ENCODE measurements at regions not wholly inside any gene's neighbourhood (a gene's known extent, or its start where the extent isn't known, plus 50 kb on each side); places are given as distances from the start of the nearest gene placed in this dataset.

GRCh38 chr20:41960166-41960565 lies 342.0 kb upstream of the CHD6 start (continued):
- TF ChIP-seq ZBTB20 (CRISPR knock-in tag; IDR thresholded peaks at IDR 0.05; ENCODE audit: borderline replicate concordance, low read depth) = no peak

- ChIA-PET CTCF (ENCODE audit: low intra/inter-chr PET ratio, low total read pairs) (interaction anchor here (1.8 kb wide), 1 partner anchor 1234 kb away, joined by 4 read pairs; no protein-coding TSS in a partner anchor), POLR2A (no interaction called here)
- Histone ChIP-seq H3K9ac (ENCODE audit: insufficient read depth, low read depth, low read length) (no peak overlapping the region), H3K79me2 (ENCODE audit: insufficient read depth, low read length) (no peaks in the 10 kb centered on the region), H3K27ac (ENCODE audit: extremely low read length, insufficient read depth, low read length) (no peak overlapping the region), H3K4me1 (ENCODE audit: insufficient read depth, low read length) (no peaks in the 10 kb centered on the region), H3K36me3 (replicated peaks in 1 of 2; ENCODE audit: control insufficient read depth in 1 of 2, insufficient read depth in 2 of 2, low read length in 2 of 2) (no peaks in the 10 kb centered on the region), H3K4me3 (replicated peaks in 1 of 3; ENCODE audit: insufficient read depth in 1 of 3, low read depth in 2 of 3, low read length in 3 of 3) (no peak overlapping the region), H3K9me3 (ENCODE audit: low read length) (no peaks in the 10 kb centered on the region), H2AFZ (ENCODE audit: low read length) (no peak overlapping the region), H4K20me1 (ENCODE audit: insufficient read depth, low read length) (no peaks in the 10 kb centered on the region), H3K4me2 (ENCODE audit: low read depth, low read length) (no peak overlapping the region), H3K27me3 (ENCODE audit: control insufficient read depth in 1 of 2, insufficient read depth in 2 of 2, low read length in 2 of 2) (no peaks in the 10 kb centered on the region)
- in situ Hi-C loops (cut with HindIII; ENCODE audit: extremely low pct_ligation_motif_present, low pct_unique_long_range_greater_than_20kb) = loop anchor here (10.0 kb wide), 2 partner anchors 576 to 1446 kb away; no protein-coding TSS in a partner anchor
- ATAC-seq (no peak), DNase-seq (ENCODE audit: low spot score) (no peak), FAIRE-seq (no peak)
- intact Hi-C loops (cut with micrococcal nuclease; ENCODE audit: unreplicated experiment) = no loop called here
- WGBS (ENCODE audit: low lambda C conversion rate) = 2% methylated on average over 1 of the region's 1 CpG
- BruUV-seq (replicated peaks) = no TSS peak
- TF ChIP-seq MIXL1 (CRISPR knock-in tag; IDR thresholded peaks at IDR 0.05) (no peak), DR1 (CRISPR knock-in tag; IDR thresholded peaks at IDR 0.05) (no peak), ZBTB26 (CRISPR knock-in tag; IDR thresholded peaks at IDR 0.05; ENCODE audit: borderline replicate concordance) (no peak), ZMAT3 (CRISPR knock-in tag; conservative IDR thresholded peaks at IDR 0.05) (no peak)
- TF ChIP-seq, protein P1, sequence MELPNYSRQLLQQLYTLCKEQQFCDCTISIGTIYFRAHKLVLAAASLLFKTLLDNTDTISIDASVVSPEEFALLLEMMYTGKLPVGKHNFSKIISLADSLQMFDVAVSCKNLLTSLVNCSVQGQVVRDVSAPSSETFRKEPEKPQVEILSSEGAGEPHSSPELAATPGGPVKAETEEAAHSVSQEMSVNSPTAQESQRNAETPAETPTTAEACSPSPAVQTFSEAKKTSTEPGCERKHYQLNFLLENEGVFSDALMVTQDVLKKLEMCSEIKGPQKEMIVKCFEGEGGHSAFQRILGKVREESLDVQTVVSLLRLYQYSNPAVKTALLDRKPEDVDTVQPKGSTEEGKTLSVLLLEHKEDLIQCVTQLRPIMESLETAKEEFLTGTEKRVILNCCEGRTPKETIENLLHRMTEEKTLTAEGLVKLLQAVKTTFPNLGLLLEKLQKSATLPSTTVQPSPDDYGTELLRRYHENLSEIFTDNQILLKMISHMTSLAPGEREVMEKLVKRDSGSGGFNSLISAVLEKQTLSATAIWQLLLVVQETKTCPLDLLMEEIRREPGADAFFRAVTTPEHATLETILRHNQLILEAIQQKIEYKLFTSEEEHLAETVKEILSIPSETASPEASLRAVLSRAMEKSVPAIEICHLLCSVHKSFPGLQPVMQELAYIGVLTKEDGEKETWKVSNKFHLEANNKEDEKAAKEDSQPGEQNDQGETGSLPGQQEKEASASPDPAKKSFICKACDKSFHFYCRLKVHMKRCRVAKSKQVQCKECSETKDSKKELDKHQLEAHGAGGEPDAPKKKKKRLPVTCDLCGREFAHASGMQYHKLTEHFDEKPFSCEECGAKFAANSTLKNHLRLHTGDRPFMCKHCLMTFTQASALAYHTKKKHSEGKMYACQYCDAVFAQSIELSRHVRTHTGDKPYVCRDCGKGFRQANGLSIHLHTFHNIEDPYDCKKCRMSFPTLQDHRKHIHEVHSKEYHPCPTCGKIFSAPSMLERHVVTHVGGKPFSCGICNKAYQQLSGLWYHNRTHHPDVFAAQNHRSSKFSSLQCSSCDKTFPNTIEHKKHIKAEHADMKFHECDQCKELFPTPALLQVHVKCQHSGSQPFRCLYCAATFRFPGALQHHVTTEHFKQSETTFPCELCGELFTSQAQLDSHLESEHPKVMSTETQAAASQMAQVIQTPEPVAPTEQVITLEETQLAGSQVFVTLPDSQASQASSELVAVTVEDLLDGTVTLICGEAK (IDR thresholded peaks at IDR 0.05) = no peak
- TF ChIP-seq, protein P1 (CRISPR knock-in tag; IDR thresholded peaks at IDR 0.05) = no peak
- TF ChIP-seq, protein P2, sequence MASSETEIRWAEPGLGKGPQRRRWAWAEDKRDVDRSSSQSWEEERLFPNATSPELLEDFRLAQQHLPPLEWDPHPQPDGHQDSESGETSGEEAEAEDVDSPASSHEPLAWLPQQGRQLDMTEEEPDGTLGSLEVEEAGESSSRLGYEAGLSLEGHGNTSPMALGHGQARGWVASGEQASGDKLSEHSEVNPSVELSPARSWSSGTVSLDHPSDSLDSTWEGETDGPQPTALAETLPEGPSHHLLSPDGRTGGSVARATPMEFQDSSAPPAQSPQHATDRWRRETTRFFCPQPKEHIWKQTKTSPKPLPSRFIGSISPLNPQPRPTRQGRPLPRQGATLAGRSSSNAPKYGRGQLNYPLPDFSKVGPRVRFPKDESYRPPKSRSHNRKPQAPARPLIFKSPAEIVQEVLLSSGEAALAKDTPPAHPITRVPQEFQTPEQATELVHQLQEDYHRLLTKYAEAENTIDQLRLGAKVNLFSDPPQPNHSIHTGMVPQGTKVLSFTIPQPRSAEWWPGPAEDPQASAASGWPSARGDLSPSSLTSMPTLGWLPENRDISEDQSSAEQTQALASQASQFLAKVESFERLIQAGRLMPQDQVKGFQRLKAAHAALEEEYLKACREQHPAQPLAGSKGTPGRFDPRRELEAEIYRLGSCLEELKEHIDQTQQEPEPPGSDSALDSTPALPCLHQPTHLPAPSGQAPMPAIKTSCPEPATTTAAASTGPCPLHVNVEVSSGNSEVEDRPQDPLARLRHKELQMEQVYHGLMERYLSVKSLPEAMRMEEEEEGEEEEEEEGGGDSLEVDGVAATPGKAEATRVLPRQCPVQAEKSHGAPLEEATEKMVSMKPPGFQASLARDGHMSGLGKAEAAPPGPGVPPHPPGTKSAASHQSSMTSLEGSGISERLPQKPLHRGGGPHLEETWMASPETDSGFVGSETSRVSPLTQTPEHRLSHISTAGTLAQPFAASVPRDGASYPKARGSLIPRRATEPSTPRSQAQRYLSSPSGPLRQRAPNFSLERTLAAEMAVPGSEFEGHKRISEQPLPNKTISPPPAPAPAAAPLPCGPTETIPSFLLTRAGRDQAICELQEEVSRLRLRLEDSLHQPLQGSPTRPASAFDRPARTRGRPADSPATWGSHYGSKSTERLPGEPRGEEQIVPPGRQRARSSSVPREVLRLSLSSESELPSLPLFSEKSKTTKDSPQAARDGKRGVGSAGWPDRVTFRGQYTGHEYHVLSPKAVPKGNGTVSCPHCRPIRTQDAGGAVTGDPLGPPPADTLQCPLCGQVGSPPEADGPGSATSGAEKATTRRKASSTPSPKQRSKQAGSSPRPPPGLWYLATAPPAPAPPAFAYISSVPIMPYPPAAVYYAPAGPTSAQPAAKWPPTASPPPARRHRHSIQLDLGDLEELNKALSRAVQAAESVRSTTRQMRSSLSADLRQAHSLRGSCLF (CRISPR knock-in tag; IDR thresholded peaks at IDR 0.05; ENCODE audit: borderline replicate concordance) = no peak
Observed at GRCh38 chr20:41958391-41958790, 340.2 kb upstream of the CHD6 start.
